ENCODE measurements at regions not wholly inside any gene's neighbourhood (a gene's known extent, or its start where the extent isn't known, plus 50 kb on each side); places are given as distances from the start of the nearest gene placed in this dataset.
A peak's percentile ranks its signal among the peaks of the same experiment; 100 is the strongest.

DNA sequence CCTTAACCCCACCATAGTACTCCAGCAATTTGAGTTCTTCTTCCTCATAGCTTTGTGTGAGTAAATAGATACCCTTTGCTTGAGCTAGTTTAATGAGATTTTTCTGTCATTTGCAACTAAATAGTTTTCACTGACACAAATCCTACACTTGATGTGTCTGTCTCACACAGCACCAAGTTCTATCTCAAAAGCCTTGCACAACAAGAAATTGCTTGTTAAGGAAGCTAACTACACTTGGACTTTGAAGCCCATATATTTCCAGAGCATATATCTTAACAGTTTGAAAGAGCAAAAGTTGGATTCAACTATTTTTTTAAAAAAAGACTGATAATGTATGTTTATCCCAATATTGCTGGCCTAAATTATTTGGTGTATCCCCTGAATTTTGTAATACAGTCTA, 459.2 kb downstream of the ACTL7B start:
- Mint-ChIP-seq H3K27me3 (peaks cover 2% of the 10 kb centered on the region), H3K4me1 (no peaks in the 10 kb centered on the region)
- POLR2A ChIA-PET = no interaction called here

DNA sequence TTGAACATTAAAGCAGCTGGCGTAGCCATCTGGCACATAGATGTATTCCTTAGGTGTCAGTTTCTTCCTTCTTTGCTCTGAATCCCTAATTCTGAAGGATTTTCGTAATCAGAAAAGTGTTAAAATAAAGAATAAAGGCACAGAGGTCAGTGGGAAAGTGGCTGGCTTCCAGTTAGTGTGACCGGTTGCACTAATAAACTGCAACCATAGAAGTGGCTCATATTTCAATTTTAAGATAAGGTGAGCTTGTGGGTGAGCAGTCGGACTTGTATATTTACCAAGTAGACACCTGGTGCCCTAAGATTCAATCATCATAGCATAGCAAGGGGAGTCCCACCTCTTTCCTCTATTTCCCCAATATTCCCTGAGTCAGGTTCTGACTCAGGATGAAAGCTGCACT, 459.6 kb downstream of the ACTL7B start:
- no peaks in the 10 kb centered on the region for H3K4me1 ChIP-seq (ENCODE audit: control insufficient read depth in 2 of 2, insufficient read depth in 2 of 2, low read length in 2 of 2)
- no peak for ATAC-seq (ENCODE audit: low read depth)
- ChIA-PET CTCF (no interaction called here), POLR2A (no interaction called here)
- H3K9me3 ChIP-seq (ENCODE audit: control extremely low read depth in 1 of 3, control insufficient read depth in 2 of 3, insufficient read depth in 1 of 3, low read length in 2 of 3) = peaks cover 0 to 2% (median 0%) of the 10 kb centered on the region in 3 donors
- no peaks in the 10 kb centered on the region for H3K79me2 ChIP-seq (ENCODE audit: control insufficient read depth, insufficient read depth, low read length)
- Mint-ChIP-seq H3K27me3 (peaks cover 2% of the 10 kb centered on the region), H3K9me3 (ENCODE audit: insufficient read depth) (no peaks in the 10 kb centered on the region), H3K4me1 (no peaks in the 10 kb centered on the region), H3K4me3 (no peak overlapping the region), H3K27ac (no peak overlapping the region)
- no peak overlapping the region for H3K9ac ChIP-seq (ENCODE audit: low read length)
- TF ChIP-seq, protein P1, sequence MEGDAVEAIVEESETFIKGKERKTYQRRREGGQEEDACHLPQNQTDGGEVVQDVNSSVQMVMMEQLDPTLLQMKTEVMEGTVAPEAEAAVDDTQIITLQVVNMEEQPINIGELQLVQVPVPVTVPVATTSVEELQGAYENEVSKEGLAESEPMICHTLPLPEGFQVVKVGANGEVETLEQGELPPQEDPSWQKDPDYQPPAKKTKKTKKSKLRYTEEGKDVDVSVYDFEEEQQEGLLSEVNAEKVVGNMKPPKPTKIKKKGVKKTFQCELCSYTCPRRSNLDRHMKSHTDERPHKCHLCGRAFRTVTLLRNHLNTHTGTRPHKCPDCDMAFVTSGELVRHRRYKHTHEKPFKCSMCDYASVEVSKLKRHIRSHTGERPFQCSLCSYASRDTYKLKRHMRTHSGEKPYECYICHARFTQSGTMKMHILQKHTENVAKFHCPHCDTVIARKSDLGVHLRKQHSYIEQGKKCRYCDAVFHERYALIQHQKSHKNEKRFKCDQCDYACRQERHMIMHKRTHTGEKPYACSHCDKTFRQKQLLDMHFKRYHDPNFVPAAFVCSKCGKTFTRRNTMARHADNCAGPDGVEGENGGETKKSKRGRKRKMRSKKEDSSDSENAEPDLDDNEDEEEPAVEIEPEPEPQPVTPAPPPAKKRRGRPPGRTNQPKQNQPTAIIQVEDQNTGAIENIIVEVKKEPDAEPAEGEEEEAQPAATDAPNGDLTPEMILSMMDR (IDR thresholded peaks at IDR 0.05) = peak; percentile 8
- TF ChIP-seq EZH2 (IDR thresholded peaks at IDR 0.05; ENCODE audit: borderline replicate concordance, insufficient read depth, low read depth, low read length, poor library complexity, severe bottlenecking) = no peak
- intact Hi-C loops (cut with micrococcal nuclease) = no loop called here
- H3K36me3 ChIP-seq (replicated peaks in 1 of 2; ENCODE audit: control extremely low read depth in 1 of 2, control insufficient read depth in 1 of 2, extremely low read depth in 1 of 2, insufficient read depth in 2 of 2, low read length in 1 of 2) = no peaks in the 10 kb centered on the region
- H3K4me2 ChIP-seq (replicated peaks; ENCODE audit: low read depth, low read length, poor library complexity, severe bottlenecking) = no peak overlapping the region
- no peaks in the 10 kb centered on the region for H3K27me3 ChIP-seq (replicated peaks in 1 of 4; ENCODE audit: control extremely low read depth in 1 of 4, control insufficient read depth in 3 of 4, insufficient read depth in 4 of 4, low read length in 3 of 4)
- H3K4me3 ChIP-seq (ENCODE audit: control extremely low read depth in 1 of 5, extremely low read depth in 1 of 5, insufficient read depth in 1 of 5, low read depth in 2 of 5, low read length in 4 of 5) = no peak overlapping the region
- no peaks in the 10 kb centered on the region for H4K20me1 ChIP-seq (ENCODE audit: control insufficient read depth, insufficient read depth, low read length, poor library complexity, severe bottlenecking)
- no peak for DNase-seq
- no peak overlapping the region for H3K27ac ChIP-seq (ENCODE audit: low read length in 2 of 2)
- no peak overlapping the region for H2AFZ ChIP-seq (ENCODE audit: insufficient read depth, low read depth, low read length, poor library complexity, severe bottlenecking)
- 100% methylated on average over 1 of the region's 4 CpGs for WGBS (ENCODE audit: insufficient coverage)

More for the DNA sequence above, 459.2 kb downstream of the ACTL7B start:
- CTCF ChIA-PET = no interaction called here
- no peaks in the 10 kb centered on the region for H4K20me1 ChIP-seq (ENCODE audit: control insufficient read depth, insufficient read depth, low read length, poor library complexity, severe bottlenecking)
- H3K27ac ChIP-seq (ENCODE audit: low read length in 2 of 2) = no peak overlapping the region
- no peaks in the 10 kb centered on the region for H3K27me3 ChIP-seq (replicated peaks in 1 of 4; ENCODE audit: control extremely low read depth in 1 of 4, control insufficient read depth in 3 of 4, insufficient read depth in 4 of 4, low read length in 3 of 4)
- peaks cover 0 to 2% (median 0%) of the 10 kb centered on the region in 3 donors for H3K9me3 ChIP-seq (ENCODE audit: control extremely low read depth in 1 of 3, control insufficient read depth in 2 of 3, insufficient read depth in 1 of 3, low read length in 2 of 3)
- H2AFZ ChIP-seq (ENCODE audit: insufficient read depth, low read depth, low read length, poor library complexity, severe bottlenecking) = no peak overlapping the region
- Mint-ChIP-seq H3K27ac (no peak overlapping the region), H3K9me3 (ENCODE audit: insufficient read depth) (no peaks in the 10 kb centered on the region), H3K4me3 (no peak overlapping the region)
- no peak for ATAC-seq (ENCODE audit: low read depth)
- no peaks in the 10 kb centered on the region for H3K79me2 ChIP-seq (ENCODE audit: control insufficient read depth, insufficient read depth, low read length)
- H3K4me3 ChIP-seq (ENCODE audit: control extremely low read depth in 1 of 5, extremely low read depth in 1 of 5, insufficient read depth in 1 of 5, low read depth in 2 of 5, low read length in 4 of 5) = no peak overlapping the region
- no peak overlapping the region for H3K9ac ChIP-seq (ENCODE audit: low read length)
- H3K4me1 ChIP-seq (ENCODE audit: control insufficient read depth in 2 of 2, insufficient read depth in 2 of 2, low read length in 2 of 2) = no peaks in the 10 kb centered on the region
- TF ChIP-seq EZH2 (IDR thresholded peaks at IDR 0.05; ENCODE audit: borderline replicate concordance, insufficient read depth, low read depth, low read length, poor library complexity, severe bottlenecking) = no peak
- TF ChIP-seq, protein P1 (IDR thresholded peaks at IDR 0.05) = no peak
- intact Hi-C loops (cut with micrococcal nuclease) = no loop called here
- no peaks in the 10 kb centered on the region for H3K36me3 ChIP-seq (replicated peaks in 1 of 2; ENCODE audit: control extremely low read depth in 1 of 2, control insufficient read depth in 1 of 2, extremely low read depth in 1 of 2, insufficient read depth in 2 of 2, low read length in 1 of 2)
- H3K4me2 ChIP-seq (replicated peaks; ENCODE audit: low read depth, low read length, poor library complexity, severe bottlenecking) = no peak overlapping the region
- DNase-seq = no peak

All from B cell (primary cell).